Effector memory CD8-positive, alpha-beta T cell (primary cell): ENCODE measurements at regions not wholly inside any gene's neighbourhood (a gene's known extent, or its start where the extent isn't known, plus 50 kb on each side); places are given as distances from the start of the nearest gene placed in this dataset.

Experiments used
- ATAC-seq: fragments of 150-1000 bp; cut with Tn5 transposase; replicated peaks from 2 replicates; pipeline ENCODE4 v1.10.0; 2021; ENCODE audit warnings: mild to moderate bottlenecking, moderate library complexity
- DNase-seq, 3 experiments: peaks; one replicate each; pipeline ENCODE4 v3.0.0; 2021
- H3K27ac Mint-ChIP-seq, 2 donors: one replicate each; pipeline ENCODE4 v1.8.0; 2022; ENCODE audit warnings: mild to moderate bottlenecking in 2 of 2, mixed read lengths in 2 of 2, moderate library complexity in 2 of 2
- H3K27me3 Mint-ChIP-seq, 2 donors: one replicate each; pipeline ENCODE4 v1.8.0; 2022; ENCODE audit warnings: mixed read lengths in 2 of 2
- H3K36me3 Mint-ChIP-seq: one replicate; pipeline ENCODE4 v1.8.0; 2022; ENCODE audit warnings: mild to moderate bottlenecking, moderate library complexity, mixed read lengths; ENCODE audit not compliant: insufficient read depth
- H3K4me1 Mint-ChIP-seq, 2 donors: one replicate each; pipeline ENCODE4 v1.8.0; 2022; ENCODE audit warnings: low read depth in 2 of 2, mixed read lengths in 2 of 2
- H3K4me3 Mint-ChIP-seq, 2 donors: one replicate each; pipeline ENCODE4 v1.8.0; 2022; ENCODE audit warnings: mild to moderate bottlenecking in 2 of 2, mixed read lengths in 2 of 2, moderate library complexity in 2 of 2
- H3K9me3 Mint-ChIP-seq, 2 donors: one replicate each; pipeline ENCODE4 v1.8.0; 2022; ENCODE audit warnings: mixed read lengths in 2 of 2

DNA sequence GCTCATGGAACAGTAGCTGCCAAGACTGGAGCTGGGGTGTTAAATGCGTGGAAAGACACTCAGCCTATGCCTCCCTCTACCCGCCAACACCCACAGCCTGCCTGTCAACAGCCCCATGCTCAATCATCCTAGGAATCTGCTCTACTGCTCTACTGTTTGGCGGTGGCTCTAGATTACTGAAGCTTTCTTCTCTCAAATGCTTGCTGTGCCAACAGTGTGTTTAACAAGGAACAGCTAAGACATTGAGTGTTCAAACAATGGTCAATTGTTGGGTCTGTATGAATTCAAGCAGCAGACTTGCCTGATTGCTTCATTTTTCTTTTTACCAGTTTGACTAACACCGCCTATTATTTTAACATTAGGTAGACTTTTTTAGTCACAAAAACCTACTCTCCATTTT, 258.6 kb downstream of the SOD2 start:
- no peaks in the 10 kb centered on the region for H3K4me1 Mint-ChIP-seq
- DNase-seq (no peak), ATAC-seq (no peak)
- no peak overlapping the region for H3K27ac Mint-ChIP-seq
- H3K27me3 Mint-ChIP-seq, result peaks cover 32 to 46% of the 10 kb centered on the region in 2 donors
- H3K9me3 Mint-ChIP-seq, result peaks cover 0 to 13% of the 10 kb centered on the region in 2 donors
- H3K36me3 Mint-ChIP-seq, result no peaks in the 10 kb centered on the region
- no peak overlapping the region for H3K4me3 Mint-ChIP-seq

DNA sequence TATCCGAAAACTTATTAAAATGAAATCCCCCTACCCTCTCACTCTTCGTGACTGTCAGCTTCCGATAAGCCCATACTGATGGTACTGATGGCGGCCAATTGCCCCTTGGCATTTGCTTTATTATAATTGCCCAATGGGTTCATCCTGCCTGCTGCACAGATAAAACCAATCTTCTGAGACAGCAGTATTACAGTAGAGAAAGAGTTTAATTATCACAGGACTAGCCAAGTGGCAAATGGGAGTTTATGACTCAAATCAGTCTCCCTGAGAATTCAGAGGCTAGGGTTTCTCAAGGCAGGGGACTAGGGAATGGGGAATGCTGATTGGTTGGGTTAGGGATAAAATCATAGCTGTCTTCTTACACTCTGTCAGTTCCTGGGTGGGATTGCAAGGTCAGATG, 259.5 kb downstream of the SOD2 start:
- H3K36me3 Mint-ChIP-seq, result no peaks in the 10 kb centered on the region
- DNase-seq (no peak), ATAC-seq (no peak)
- peaks cover 0 to 13% of the 10 kb centered on the region in 2 donors for H3K9me3 Mint-ChIP-seq
- H3K27me3 Mint-ChIP-seq, result peaks cover 32 to 44% of the 10 kb centered on the region in 2 donors
- no peak overlapping the region for H3K4me3 Mint-ChIP-seq
- H3K4me1 Mint-ChIP-seq, result no peaks in the 10 kb centered on the region
- H3K27ac Mint-ChIP-seq, result no peak overlapping the region

DNA sequence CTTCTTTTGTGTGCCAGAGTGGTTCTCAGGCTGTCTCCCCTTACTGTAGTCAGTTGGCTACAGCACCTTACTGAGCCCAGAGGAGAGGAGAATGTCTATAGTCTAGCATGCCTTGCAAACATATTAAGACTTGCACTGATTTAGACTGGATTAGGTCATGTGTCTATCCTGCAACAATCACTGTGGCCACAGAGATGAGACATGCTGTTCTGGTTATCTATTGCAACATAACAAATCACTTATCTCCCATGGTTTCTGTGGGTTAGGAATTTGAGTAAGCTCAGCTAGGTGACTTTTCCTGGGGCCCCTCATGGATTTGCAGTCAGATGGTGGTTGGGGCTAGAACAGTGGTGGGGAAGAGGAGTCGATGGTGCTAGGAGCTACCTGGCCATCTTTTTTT, 261.3 kb downstream of the SOD2 start:
- ATAC-seq (no peak), DNase-seq (no peak)
- H3K27me3 Mint-ChIP-seq, result peaks cover 25 to 42% of the 10 kb centered on the region in 2 donors
- no peak overlapping the region for H3K27ac Mint-ChIP-seq
- no peaks in the 10 kb centered on the region for H3K36me3 Mint-ChIP-seq
- no peaks in the 10 kb centered on the region for H3K4me1 Mint-ChIP-seq
- peaks cover 0 to 13% of the 10 kb centered on the region in 2 donors for H3K9me3 Mint-ChIP-seq
- H3K4me3 Mint-ChIP-seq, result no peak overlapping the region

DNA sequence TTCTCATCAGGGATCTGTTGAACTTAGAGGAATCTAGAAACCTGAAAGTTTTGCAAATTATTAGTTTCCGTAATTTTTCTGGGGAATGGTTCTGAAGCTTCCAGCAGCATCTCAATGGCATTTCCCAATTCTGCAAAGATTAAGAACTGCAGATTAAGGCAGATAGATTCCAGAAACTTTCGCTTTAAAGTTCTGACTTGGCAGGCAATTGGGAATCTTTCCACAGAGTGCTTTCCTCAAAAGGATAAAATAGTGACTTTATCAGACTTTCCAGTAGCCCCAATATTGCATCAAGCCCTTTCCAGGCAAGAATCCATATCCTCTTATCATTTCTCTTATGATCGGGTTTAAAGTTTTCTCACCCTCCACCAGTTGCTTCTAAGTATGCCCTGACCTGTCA, 261.1 kb downstream of the FNDC1 start:
- no peaks in the 10 kb centered on the region for H3K36me3 Mint-ChIP-seq
- H3K9me3 Mint-ChIP-seq, result peaks cover 0 to 11% of the 10 kb centered on the region in 2 donors
- DNase-seq (no peak), ATAC-seq (no peak)
- H3K4me1 Mint-ChIP-seq, result no peaks in the 10 kb centered on the region
- H3K27me3 Mint-ChIP-seq, result peaks cover 26 to 40% of the 10 kb centered on the region in 2 donors
- H3K27ac Mint-ChIP-seq, result no peak overlapping the region
- H3K4me3 Mint-ChIP-seq, result no peak overlapping the region

DNA sequence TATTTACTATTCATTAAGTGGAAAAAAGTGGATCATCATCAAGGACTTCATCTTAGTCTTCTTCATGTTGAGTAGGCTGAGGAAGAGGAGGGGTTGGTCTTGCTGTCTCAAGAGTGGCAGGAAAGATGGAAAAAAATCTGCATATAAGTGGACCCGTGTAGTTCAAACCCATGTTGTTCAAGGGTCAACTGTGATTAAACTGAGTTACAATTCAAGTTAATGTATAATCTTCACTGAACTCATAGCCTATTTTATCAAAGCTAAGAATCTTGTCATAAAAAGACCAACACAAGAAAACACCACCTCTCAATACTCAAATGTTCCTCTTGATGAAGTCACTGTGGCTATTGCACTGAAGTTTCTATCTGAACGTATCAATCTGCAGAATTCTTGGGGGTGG, 260.2 kb downstream of the FNDC1 start:
- Mint-ChIP-seq H3K36me3 (no peaks in the 10 kb centered on the region), H3K27me3 (peaks cover 28 to 40% of the 10 kb centered on the region in 2 donors), H3K27ac (no peak overlapping the region), H3K9me3 (peaks cover 0 to 7% of the 10 kb centered on the region in 2 donors), H3K4me1 (no peaks in the 10 kb centered on the region), H3K4me3 (no peak overlapping the region)
- no peak for ATAC-seq
- no peak for DNase-seq

DNA sequence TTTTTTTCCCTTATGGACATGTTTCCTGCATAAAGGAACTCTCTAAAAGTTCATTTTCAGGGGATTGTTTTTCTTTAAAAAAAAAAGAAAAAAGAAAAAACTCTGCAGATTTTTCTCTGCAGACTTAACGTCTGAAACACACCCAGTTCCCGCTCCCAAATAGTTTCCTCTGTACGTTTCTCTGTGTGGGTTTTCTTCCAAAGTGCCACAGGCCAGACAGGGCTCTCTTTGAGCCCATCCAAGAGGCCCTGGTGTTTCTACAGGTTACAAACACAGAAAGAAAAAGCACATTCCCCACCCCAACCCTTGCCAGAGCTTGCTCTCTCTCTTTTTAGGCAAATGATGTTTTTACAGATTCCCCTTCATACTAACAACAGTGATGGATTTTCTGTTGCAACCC, 258.6 kb downstream of the FNDC1 start:
- Mint-ChIP-seq H3K4me1 (no peaks in the 10 kb centered on the region), H3K27me3 (peaks cover 39 to 53% of the 10 kb centered on the region in 2 donors), H3K36me3 (no peaks in the 10 kb centered on the region), H3K4me3 (no peak overlapping the region), H3K27ac (no peak overlapping the region), H3K9me3 (peaks cover 0 to under 1% of the 10 kb centered on the region in 2 donors)
- ATAC-seq (no peak), DNase-seq (no peak)

DNA sequence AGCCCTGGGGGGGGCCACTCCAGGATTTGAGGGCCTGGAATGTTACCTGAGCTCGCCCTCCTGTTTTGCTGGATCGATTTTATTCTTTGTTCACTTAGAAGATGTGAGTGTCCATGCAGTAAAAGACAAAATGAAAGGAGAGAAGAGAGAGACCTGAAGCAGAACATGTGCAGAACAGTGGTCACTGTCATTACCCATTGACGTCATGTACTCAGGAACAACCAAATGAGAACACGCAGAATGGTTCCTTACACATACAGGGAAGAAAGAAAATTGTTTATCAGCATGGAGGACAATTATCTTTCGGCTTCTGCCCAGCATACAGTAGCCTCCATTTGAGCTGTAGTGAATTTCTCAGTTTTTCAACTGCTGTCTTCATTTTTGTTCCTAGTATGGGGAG, 258.1 kb downstream of the FNDC1 start:
- Mint-ChIP-seq H3K27me3 (peaks cover 44 to 58% of the 10 kb centered on the region in 2 donors), H3K4me1 (no peaks in the 10 kb centered on the region), H3K36me3 (no peaks in the 10 kb centered on the region), H3K27ac (no peak overlapping the region), H3K4me3 (no peak overlapping the region), H3K9me3 (no peaks in the 10 kb centered on the region)
- DNase-seq (no peak), ATAC-seq (no peak)

DNA sequence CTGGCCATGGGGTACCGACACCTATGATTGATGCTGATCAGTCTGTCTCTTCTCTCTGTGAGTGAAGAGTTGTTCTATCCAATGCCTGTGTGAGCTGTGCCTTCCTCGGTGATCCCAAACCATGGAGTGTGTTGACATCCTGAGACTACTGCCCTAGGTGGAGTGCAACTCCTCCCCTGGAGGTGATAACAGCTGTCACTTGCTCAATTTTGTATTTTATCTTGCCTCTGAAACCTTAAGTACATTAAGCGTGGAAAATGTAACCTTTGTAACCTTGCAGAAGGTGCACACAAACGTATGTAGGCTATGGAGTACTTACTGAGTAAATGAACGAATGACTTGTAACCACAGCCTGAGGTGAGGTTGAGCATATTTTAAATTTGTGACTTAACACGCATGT, 256.2 kb downstream of the FNDC1 start:
- no peak for DNase-seq
- Mint-ChIP-seq H3K36me3 (no peaks in the 10 kb centered on the region), H3K9me3 (no peaks in the 10 kb centered on the region), H3K4me3 (no peak overlapping the region), H3K27me3 (peaks cover 53 to 76% of the 10 kb centered on the region in 2 donors), H3K27ac (no peak overlapping the region), H3K4me1 (no peaks in the 10 kb centered on the region)
- ATAC-seq, result no peak

DNA sequence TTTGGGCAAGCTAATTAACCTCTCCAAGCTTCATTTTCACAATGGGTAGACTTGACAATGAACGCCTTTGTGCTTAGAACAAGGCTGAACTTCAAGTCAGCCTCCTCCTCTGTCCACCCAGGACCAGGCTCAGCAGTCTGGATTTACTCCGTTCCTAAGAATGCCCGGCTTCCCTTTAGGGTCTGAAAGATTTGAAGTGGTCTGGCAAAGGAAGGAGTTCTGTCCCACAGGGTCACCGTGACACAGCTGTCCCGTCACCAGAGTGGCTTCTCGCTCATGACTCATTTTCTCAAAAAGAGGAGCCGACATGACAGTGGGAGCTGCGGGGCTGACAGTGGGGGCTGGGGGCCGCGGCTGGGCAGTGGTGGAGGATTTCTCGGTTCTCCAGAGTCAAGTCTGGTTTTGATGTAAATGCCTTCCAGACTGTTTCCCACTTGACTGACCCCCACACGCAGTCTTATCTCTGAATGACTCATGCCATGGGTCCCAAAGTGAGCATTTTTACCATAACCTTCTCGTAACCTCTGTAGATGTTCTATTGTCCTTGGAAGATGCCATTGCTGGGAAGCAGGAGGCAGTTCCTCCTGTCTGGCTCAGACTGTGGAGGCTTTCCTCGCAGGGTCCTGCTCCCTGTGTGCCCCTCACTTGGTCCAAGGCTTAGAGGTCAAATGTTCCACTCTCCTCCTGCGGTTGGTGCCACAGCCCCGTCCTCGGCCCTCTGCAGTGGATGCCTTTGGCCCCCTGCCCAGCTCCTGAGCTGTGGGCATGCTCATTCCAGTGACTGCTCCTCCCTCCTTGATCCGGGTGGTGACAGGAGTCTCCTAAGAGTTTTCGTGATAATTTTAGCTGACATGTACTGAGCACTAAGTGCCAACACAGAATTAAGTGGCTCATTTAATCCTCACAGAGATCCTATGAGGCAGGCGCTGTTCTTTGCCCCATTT, 253.1 kb downstream of the FNDC1 start:
- Mint-ChIP-seq H3K4me1 (no peaks in the 10 kb centered on the region), H3K36me3 (no peaks in the 10 kb centered on the region), H3K4me3 (no peak overlapping the region), H3K9me3 (no peaks in the 10 kb centered on the region), H3K27me3 (peaks cover 47 to 74% of the 10 kb centered on the region in 2 donors), H3K27ac (no peak overlapping the region)
- DNase-seq, result no peak
- no peak for ATAC-seq

DNA sequence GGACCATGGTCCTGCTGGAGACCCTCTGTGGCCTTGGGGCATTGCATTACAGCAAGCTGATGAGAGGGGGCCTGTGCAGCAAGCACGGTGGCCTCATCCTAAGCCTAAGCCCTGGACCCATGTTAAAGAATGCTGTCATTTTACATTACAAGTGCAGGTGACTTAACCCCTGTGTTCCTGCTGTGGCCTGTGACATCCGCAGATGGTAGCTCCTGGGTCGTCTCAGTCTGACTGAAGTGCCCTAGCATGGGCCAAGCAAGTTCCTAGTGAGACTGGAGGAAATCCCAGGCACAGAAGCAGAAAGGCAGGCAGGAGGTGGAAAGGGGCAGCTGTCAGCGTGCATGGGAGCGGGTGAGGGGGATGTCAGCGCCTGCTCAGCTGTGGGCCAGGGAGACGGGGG, 252.4 kb downstream of the FNDC1 start:
- Mint-ChIP-seq H3K4me3 (no peak overlapping the region), H3K9me3 (no peaks in the 10 kb centered on the region), H3K27me3 (peaks cover 47 to 78% of the 10 kb centered on the region in 2 donors), H3K36me3 (no peaks in the 10 kb centered on the region), H3K27ac (no peak overlapping the region), H3K4me1 (no peaks in the 10 kb centered on the region)
- ATAC-seq (no peak), DNase-seq (no peak)

DNA sequence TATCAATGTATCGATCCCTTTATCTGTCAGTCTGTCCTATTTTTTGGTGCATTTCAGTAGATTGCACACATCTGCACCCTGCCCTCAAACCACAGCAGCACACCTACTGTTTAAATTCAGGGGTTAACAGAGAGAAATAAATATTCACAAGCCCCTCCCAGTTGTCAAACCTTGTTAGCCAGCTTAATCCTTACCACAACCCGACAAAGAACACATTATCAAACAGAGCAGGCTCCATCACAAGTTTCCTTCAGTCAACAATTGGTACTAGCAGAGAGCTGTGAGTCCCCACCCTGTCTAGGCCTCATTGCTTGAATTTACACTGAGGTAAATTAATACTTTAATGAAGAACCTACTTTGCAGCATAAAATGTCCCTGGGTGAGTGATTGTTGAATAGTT, 249.8 kb downstream of the FNDC1 start:
- H3K36me3 Mint-ChIP-seq, result no peaks in the 10 kb centered on the region
- H3K4me1 Mint-ChIP-seq, result no peaks in the 10 kb centered on the region
- peaks cover 22 to 53% of the 10 kb centered on the region in 2 donors for H3K27me3 Mint-ChIP-seq
- DNase-seq, result no peak
- no peak overlapping the region for H3K4me3 Mint-ChIP-seq
- peaks cover 5 to 18% of the 10 kb centered on the region in 2 donors for H3K9me3 Mint-ChIP-seq
- no peak overlapping the region for H3K27ac Mint-ChIP-seq
- no peak for ATAC-seq

DNA sequence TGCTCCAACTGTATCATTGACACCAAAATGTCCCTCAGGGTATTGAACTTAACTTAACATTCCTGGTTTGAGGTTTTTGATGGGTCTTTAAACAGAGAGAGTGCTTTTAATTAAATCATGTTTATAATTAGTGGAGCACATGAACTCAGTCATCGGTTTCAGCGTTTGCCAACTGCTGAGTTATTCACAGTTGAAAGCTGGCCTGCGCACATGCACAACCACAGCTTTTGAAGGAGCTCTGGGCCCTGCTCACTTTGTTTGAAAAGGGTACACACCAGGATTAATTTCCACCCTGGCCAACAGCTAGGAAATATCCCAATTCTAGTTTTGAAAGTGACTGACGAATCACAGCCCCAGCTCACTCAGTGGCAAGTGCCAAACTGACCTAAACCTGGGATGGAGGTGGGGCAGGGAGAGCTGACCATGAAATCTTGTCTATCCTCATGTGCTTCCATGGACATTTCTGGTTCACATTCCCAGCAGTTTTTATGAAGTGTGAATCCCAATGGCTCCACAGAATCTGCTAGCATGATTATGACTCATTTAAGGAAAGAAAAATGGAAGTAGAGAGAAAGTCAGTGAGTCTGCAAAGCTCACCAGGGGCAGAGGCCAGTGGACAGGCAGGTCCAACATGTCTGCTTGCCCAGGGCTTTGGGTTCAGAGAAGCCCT, 247.8 kb downstream of the FNDC1 start:
- no peak overlapping the region for H3K27ac Mint-ChIP-seq
- peaks cover 10 to 36% of the 10 kb centered on the region in 2 donors for H3K27me3 Mint-ChIP-seq
- H3K9me3 Mint-ChIP-seq, result peaks cover 7 to 18% of the 10 kb centered on the region in 2 donors
- H3K4me3 Mint-ChIP-seq, result no peak overlapping the region
- H3K36me3 Mint-ChIP-seq, result no peaks in the 10 kb centered on the region
- H3K4me1 Mint-ChIP-seq, result no peaks in the 10 kb centered on the region
- DNase-seq (no peak), ATAC-seq (no peak)

DNA sequence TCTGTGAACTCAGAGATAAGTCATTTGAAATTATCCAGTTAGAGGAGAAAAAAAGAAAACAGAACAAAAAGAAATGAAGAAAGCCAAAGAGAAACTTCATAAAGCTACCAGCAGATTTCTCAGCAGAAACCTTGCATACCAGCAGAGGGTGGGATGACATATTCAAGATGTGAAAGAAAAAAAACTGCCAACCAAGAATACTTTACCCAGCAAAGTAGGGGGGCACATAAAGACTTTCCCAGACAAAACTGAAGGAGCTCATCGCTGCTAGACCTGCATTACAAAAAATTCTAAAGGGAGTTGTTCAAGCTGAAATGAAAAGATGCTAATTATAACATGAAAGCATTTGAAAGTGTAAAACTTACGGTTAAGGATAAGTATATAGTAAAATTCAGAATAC, 246.3 kb downstream of the FNDC1 start:
- Mint-ChIP-seq H3K27me3 (peaks cover 4 to 22% of the 10 kb centered on the region in 2 donors), H3K4me3 (no peak overlapping the region), H3K27ac (no peak overlapping the region), H3K9me3 (peaks cover 7 to 18% of the 10 kb centered on the region in 2 donors), H3K4me1 (no peaks in the 10 kb centered on the region), H3K36me3 (no peaks in the 10 kb centered on the region)
- no peak for ATAC-seq
- DNase-seq, result no peak

DNA sequence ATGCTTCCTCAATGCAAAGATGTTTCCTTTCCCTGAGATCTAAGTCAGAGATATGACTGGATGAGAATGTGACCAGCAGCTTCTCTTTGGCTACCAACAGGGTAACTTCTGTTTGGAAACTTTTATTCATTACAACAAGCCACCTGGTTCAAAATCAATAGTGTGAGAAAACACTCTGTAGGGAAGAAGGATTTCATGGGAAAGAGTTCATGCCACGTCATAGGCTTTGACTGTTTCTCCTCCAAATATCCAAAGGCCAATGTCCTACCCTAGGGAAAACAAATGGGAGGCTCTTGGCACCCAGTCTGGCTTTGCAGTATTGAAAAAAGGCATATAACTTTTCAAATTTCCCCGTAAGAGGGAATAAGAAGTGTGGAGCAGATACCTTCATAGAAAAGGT, 245.5 kb downstream of the FNDC1 start:
- H3K9me3 Mint-ChIP-seq, result peaks cover 8 to 18% of the 10 kb centered on the region in 2 donors

More for the DNA sequence above, 245.5 kb downstream of the FNDC1 start:
- H3K27me3 Mint-ChIP-seq, result peaks cover 5 to 14% of the 10 kb centered on the region in 2 donors
- H3K4me1 Mint-ChIP-seq, result no peaks in the 10 kb centered on the region
- H3K36me3 Mint-ChIP-seq, result no peaks in the 10 kb centered on the region
- H3K4me3 Mint-ChIP-seq, result no peak overlapping the region
- no peak for DNase-seq
- ATAC-seq, result no peak
- H3K27ac Mint-ChIP-seq, result no peak overlapping the region
